ENCODE measurements at regions not wholly inside any gene's neighbourhood (a gene's known extent, or its start where the extent isn't known, plus 50 kb on each side); places are given as distances from the start of the nearest gene placed in this dataset.

DNA sequence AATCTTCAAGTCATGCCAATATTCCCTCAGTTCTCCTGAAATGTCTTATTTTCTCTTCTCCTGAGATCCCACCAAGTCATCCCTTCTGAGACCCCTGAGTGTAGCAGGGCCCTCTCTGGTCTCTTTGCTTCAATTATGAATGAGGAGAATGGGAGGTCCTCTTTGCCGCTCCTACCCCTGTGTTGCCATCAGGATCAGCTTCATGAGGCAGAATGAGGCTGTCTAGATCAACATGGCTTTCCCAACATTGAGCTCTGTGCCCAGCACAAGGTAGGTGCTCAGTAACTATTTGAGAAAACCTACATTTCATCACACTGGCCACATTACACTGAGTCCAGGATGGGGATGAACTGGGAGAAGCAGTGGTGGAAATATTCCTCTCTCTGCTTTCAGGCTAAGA, 107.2 kb downstream of the ZNF280B start:
- no peak overlapping the region for H3K4me3 ChIP-seq
- no peak overlapping the region for H3K27ac ChIP-seq
- DNase-seq: no peak
- no peaks in the 10 kb centered on the region for H3K36me3 ChIP-seq
- H3K27me3 ChIP-seq: no peaks in the 10 kb centered on the region
- no peak for TF ChIP-seq POLR2A (IDR thresholded peaks at IDR 0.05)
- TF ChIP-seq, protein P1, sequence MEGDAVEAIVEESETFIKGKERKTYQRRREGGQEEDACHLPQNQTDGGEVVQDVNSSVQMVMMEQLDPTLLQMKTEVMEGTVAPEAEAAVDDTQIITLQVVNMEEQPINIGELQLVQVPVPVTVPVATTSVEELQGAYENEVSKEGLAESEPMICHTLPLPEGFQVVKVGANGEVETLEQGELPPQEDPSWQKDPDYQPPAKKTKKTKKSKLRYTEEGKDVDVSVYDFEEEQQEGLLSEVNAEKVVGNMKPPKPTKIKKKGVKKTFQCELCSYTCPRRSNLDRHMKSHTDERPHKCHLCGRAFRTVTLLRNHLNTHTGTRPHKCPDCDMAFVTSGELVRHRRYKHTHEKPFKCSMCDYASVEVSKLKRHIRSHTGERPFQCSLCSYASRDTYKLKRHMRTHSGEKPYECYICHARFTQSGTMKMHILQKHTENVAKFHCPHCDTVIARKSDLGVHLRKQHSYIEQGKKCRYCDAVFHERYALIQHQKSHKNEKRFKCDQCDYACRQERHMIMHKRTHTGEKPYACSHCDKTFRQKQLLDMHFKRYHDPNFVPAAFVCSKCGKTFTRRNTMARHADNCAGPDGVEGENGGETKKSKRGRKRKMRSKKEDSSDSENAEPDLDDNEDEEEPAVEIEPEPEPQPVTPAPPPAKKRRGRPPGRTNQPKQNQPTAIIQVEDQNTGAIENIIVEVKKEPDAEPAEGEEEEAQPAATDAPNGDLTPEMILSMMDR (IDR thresholded peaks at IDR 0.05): no peak
- no peaks in the 10 kb centered on the region for H3K4me1 ChIP-seq
- no peaks in the 10 kb centered on the region for H3K9me3 ChIP-seq

GRCh38 chr22:22403306-22403705, 105.2 kb downstream of the ZNF280B start:
- H3K9me3 ChIP-seq: no peaks in the 10 kb centered on the region
- H3K27me3 ChIP-seq: no peaks in the 10 kb centered on the region
- H3K27ac ChIP-seq: no peak overlapping the region
- no peak for DNase-seq
- no peaks in the 10 kb centered on the region for H3K36me3 ChIP-seq
- no peak for TF ChIP-seq POLR2A (IDR thresholded peaks at IDR 0.05)
- TF ChIP-seq, protein P1 (IDR thresholded peaks at IDR 0.05): no peak
- no peaks in the 10 kb centered on the region for H3K4me1 ChIP-seq
- H3K4me3 ChIP-seq: no peak overlapping the region

DNA sequence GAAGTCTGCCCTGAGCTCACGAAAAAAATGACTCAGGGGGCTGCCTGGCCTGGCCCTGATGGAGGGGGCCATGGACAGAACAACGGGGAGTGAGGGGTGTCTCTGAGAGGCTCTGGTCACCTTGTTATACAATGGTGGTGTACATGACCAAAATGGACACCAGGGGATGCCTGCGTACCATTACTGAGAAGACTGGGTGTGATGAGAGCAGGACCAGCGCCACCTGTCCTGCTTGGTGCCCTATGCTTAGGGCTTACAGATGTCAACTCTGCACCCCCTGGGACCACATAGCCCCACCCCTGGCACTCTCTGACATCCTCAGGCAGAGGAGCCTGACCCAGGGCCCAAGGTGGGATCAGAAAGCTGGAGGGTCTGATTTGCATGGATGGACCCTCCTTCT, 104.8 kb downstream of the ZNF280B start:
- no peak for DNase-seq
- H3K27me3 ChIP-seq: no peaks in the 10 kb centered on the region
- H3K27ac ChIP-seq: no peak overlapping the region
- no peaks in the 10 kb centered on the region for H3K36me3 ChIP-seq
- H3K4me1 ChIP-seq: no peaks in the 10 kb centered on the region
- H3K4me3 ChIP-seq: no peak overlapping the region
- TF ChIP-seq, protein P1 (IDR thresholded peaks at IDR 0.05): no peak
- TF ChIP-seq POLR2A (IDR thresholded peaks at IDR 0.05): no peak
- H3K9me3 ChIP-seq: no peaks in the 10 kb centered on the region

GRCh38 chr22:22404598-22405284, 103.8 kb downstream of the ZNF280B start:
- DNase-seq: peak in 2 of 3 donors; percentile 68 to 70
- Histone ChIP-seq H3K27me3 (no peaks in the 10 kb centered on the region), H3K4me3 (no peak overlapping the region), H3K4me1 (no peaks in the 10 kb centered on the region), H3K27ac (peak overlapping the region in 1 of 4 donors; percentile 63), H3K36me3 (no peaks in the 10 kb centered on the region), H3K9me3 (no peaks in the 10 kb centered on the region)
- no peak for TF ChIP-seq POLR2A (IDR thresholded peaks at IDR 0.05)
- TF ChIP-seq, protein P1 (IDR thresholded peaks at IDR 0.05): no peak

GRCh38 chr22:22406445-22407027, 102.0 kb downstream of the ZNF280B start:
- Histone ChIP-seq H3K4me3 (no peak overlapping the region), H3K27ac (no peak overlapping the region), H3K36me3 (no peaks in the 10 kb centered on the region), H3K27me3 (no peaks in the 10 kb centered on the region), H3K4me1 (no peaks in the 10 kb centered on the region), H3K9me3 (no peaks in the 10 kb centered on the region)
- TF ChIP-seq, protein P1 (IDR thresholded peaks at IDR 0.05): no peak
- no peak for TF ChIP-seq POLR2A (IDR thresholded peaks at IDR 0.05)
- DNase-seq: no peak
